PFSK-1 (cell line): ENCODE measurements at regions not wholly inside any gene's neighbourhood (a gene's known extent, or its start where the extent isn't known, plus 50 kb on each side); places are given as distances from the start of the nearest gene placed in this dataset.

Source experiments
- FOXP2 ChIP-seq: optimal IDR thresholded peaks from 2 replicates; pipeline ENCODE3; 2011; ENCODE audit warnings: borderline replicate concordance, control low read depth, inconsistent platforms; ENCODE audit not compliant: insufficient read depth; ENCODE audit errors: extremely low read length, extremely low read depth
- POLR2AphosphoS5 ChIP-seq: IDR thresholded peaks from 2 replicates; pipeline ENCODE4 v1.6.1; 2012; ENCODE audit warnings: low read depth, mild to moderate bottlenecking, control low read depth, low read length, moderate library complexity
- SIN3A ChIP-seq: IDR thresholded peaks from 2 replicates; pipeline ENCODE4 v1.6.1; 2012; ENCODE audit warnings: mild to moderate bottlenecking, low read length, moderate library complexity, borderline replicate concordance; ENCODE audit not compliant: insufficient read depth
- TAF1 ChIP-seq: IDR thresholded peaks from 2 replicates; pipeline ENCODE4 v1.6.1; 2012; ENCODE audit warnings: low read length, control low read depth, borderline replicate concordance; ENCODE audit not compliant: insufficient read depth
- TF ChIP-seq, protein P1 (sequence below), 2 experiments: IDR thresholded peaks; 2 replicates each; pipeline versions ENCODE4 v1.6.1 to v1.8.0; 2011 to 2012; ENCODE audit warnings: low read depth in 2 of 2, low read length in 2 of 2, control low read depth in 1 of 2, inconsistent platforms in 1 of 2, mild to moderate bottlenecking in 1 of 2, moderate library complexity in 1 of 2; ENCODE audit not compliant: insufficient read depth in 1 of 2

GRCh38 chr13:34522808-34523207 is 419.3 kb upstream of the NBEA start:
- TF ChIP-seq SIN3A = no peak
- no peak for TF ChIP-seq TAF1
- TF ChIP-seq FOXP2 = no peak
- TF ChIP-seq POLR2AphosphoS5 = no peak
- TF ChIP-seq, protein P1, sequence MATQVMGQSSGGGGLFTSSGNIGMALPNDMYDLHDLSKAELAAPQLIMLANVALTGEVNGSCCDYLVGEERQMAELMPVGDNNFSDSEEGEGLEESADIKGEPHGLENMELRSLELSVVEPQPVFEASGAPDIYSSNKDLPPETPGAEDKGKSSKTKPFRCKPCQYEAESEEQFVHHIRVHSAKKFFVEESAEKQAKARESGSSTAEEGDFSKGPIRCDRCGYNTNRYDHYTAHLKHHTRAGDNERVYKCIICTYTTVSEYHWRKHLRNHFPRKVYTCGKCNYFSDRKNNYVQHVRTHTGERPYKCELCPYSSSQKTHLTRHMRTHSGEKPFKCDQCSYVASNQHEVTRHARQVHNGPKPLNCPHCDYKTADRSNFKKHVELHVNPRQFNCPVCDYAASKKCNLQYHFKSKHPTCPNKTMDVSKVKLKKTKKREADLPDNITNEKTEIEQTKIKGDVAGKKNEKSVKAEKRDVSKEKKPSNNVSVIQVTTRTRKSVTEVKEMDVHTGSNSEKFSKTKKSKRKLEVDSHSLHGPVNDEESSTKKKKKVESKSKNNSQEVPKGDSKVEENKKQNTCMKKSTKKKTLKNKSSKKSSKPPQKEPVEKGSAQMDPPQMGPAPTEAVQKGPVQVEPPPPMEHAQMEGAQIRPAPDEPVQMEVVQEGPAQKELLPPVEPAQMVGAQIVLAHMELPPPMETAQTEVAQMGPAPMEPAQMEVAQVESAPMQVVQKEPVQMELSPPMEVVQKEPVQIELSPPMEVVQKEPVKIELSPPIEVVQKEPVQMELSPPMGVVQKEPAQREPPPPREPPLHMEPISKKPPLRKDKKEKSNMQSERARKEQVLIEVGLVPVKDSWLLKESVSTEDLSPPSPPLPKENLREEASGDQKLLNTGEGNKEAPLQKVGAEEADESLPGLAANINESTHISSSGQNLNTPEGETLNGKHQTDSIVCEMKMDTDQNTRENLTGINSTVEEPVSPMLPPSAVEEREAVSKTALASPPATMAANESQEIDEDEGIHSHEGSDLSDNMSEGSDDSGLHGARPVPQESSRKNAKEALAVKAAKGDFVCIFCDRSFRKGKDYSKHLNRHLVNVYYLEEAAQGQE (IDR thresholded peaks at IDR 0.05; ENCODE audit: insufficient read depth in 1 of 2, low read depth in 2 of 2, low read length in 2 of 2) = no peak

GRCh38 chr13:34523406-34523805 is 418.7 kb upstream of the NBEA start:
- TF ChIP-seq, protein P1 (IDR thresholded peaks at IDR 0.05; ENCODE audit: insufficient read depth in 1 of 2, low read depth in 2 of 2, low read length in 2 of 2) = no peak
- TF ChIP-seq POLR2AphosphoS5 (no peak), TAF1 (no peak), FOXP2 (no peak), SIN3A (no peak)

DNA sequence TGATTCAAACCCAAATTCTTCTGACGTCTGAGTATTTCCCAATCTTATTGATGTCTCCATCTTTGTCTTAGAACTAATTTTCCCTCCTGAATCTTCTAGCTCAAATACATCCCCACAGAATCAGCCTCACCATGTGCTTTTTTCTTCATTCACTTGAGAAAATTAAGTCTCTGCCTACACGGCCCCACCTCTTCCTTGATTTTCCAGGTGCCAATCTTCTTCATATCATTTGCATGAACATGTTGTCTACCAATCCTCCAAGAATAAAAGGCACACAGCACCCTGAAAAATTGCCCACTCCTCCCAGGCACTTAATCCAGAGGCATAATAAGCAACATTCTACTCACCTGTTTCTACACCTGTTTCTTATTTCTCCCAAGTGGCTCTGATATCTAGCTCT is 408.1 kb upstream of the NBEA start:
- TF ChIP-seq, protein P1 (IDR thresholded peaks at IDR 0.05; ENCODE audit: insufficient read depth in 1 of 2, low read depth in 2 of 2, low read length in 2 of 2) = no peak
- TF ChIP-seq TAF1 (no peak), FOXP2 (no peak), POLR2AphosphoS5 (no peak), SIN3A (no peak)

GRCh38 chr13:34542321-34542720 is 399.7 kb upstream of the NBEA start:
- TF ChIP-seq TAF1 = no peak

DNA sequence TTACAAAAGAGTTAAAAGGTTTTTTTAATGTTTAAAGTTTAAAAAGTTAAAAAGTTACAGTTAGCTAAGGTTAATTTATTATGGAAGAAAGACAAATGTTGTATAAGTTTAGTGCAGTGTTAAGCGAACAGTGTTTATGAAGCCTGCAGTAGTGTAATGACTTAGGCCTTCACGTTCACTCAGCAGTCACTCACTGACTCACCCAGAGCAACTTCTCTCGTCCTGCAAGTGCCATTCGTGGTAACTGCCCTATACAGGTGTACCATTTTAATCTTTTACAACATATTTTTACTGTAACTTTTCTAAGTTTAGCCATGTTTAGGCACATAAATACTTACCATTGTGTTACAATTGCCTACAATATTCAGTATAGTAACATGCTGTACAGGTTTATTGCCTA is 398.2 kb upstream of the NBEA start:
- TF ChIP-seq, protein P1 (IDR thresholded peaks at IDR 0.05; ENCODE audit: insufficient read depth in 1 of 2, low read depth in 2 of 2, low read length in 2 of 2) = no peak
- TF ChIP-seq TAF1 (no peak), SIN3A (no peak)

GRCh38 chr13:34545461-34545860 is 396.6 kb upstream of the NBEA start:
- TF ChIP-seq SIN3A (no peak), FOXP2 (no peak)
- TF ChIP-seq, protein P1 (IDR thresholded peaks at IDR 0.05; ENCODE audit: insufficient read depth in 1 of 2, low read depth in 2 of 2, low read length in 2 of 2) = no peak
